ENCODE measurements at regions not wholly inside any gene's neighbourhood (a gene's known extent, or its start where the extent isn't known, plus 50 kb on each side); places are given as distances from the start of the nearest gene placed in this dataset.
A peak's percentile ranks its signal among the peaks of the same experiment; 100 is the strongest.

GRCh38 chr13:72141855-72142519 lies 275.0 kb upstream of the DACH1 start:
- Histone ChIP-seq H3K36me3 (no peaks in the 10 kb centered on the region), H3K4me2 (no peak overlapping the region), H3K79me2 (ENCODE audit: low read depth) (no peaks in the 10 kb centered on the region), H4K20me1 (ENCODE audit: low read depth) (no peaks in the 10 kb centered on the region), H3K9me3 (ENCODE audit: low read depth) (no peaks in the 10 kb centered on the region), H3K9ac (no peak overlapping the region), H3K4me1 (peaks cover 7% of the 10 kb centered on the region), H3K27ac (no peak overlapping the region), H3F3A (ENCODE audit: low read depth) (no peaks in the 10 kb centered on the region), H2AFZ (replicated peaks) (peak overlapping the region; percentile 23), H3K4me3 (no peak overlapping the region), H3K27me3 (no peaks in the 10 kb centered on the region)
- Mint-ChIP-seq H3K36me3 (no peaks in the 10 kb centered on the region), H3K9me3 (no peaks in the 10 kb centered on the region), H3K27ac (no peak overlapping the region), H3K4me3 (no peak overlapping the region), H3K27me3 (ENCODE audit: insufficient read depth, low read depth) (no peaks in the 10 kb centered on the region), H3K4me1 (no peaks in the 10 kb centered on the region)
- DNase-seq (ENCODE audit: low spot score) = no peak
- TF ChIP-seq EZH2 (IDR thresholded peaks at IDR 0.05) (no peak), EZH2phosphoT487 (IDR thresholded peaks at IDR 0.05) (no peak), CTCF (IDR thresholded peaks at IDR 0.05) (no peak)

GRCh38 chr13:72139192-72139591 lies 272.2 kb upstream of the DACH1 start:
- H3K9ac ChIP-seq = no peak overlapping the region
- H3K27ac Mint-ChIP-seq = no peak overlapping the region
- no peaks in the 10 kb centered on the region for H3K4me1 Mint-ChIP-seq
- no peaks in the 10 kb centered on the region for H3K9me3 ChIP-seq (ENCODE audit: low read depth)
- no peak overlapping the region for H3K4me3 ChIP-seq
- no peak overlapping the region for H2AFZ ChIP-seq (replicated peaks)
- H3K4me2 ChIP-seq = no peak overlapping the region
- no peak for TF ChIP-seq CTCF (IDR thresholded peaks at IDR 0.05)
- no peak for TF ChIP-seq EZH2 (IDR thresholded peaks at IDR 0.05)
- TF ChIP-seq EZH2phosphoT487 (IDR thresholded peaks at IDR 0.05) = no peak
- no peaks in the 10 kb centered on the region for H3K36me3 ChIP-seq
- no peaks in the 10 kb centered on the region for H3K36me3 Mint-ChIP-seq
- no peaks in the 10 kb centered on the region for H3K27me3 Mint-ChIP-seq (ENCODE audit: insufficient read depth, low read depth)
- H3K27ac ChIP-seq = no peak overlapping the region
- no peaks in the 10 kb centered on the region for H3K9me3 Mint-ChIP-seq
- H3K4me3 Mint-ChIP-seq = no peak overlapping the region
- no peaks in the 10 kb centered on the region for H4K20me1 ChIP-seq (ENCODE audit: low read depth)
- H3K4me1 ChIP-seq = peaks cover 7% of the 10 kb centered on the region
- H3K27me3 ChIP-seq = no peaks in the 10 kb centered on the region
- no peaks in the 10 kb centered on the region for H3K79me2 ChIP-seq (ENCODE audit: low read depth)
- H3F3A ChIP-seq (ENCODE audit: low read depth) = no peaks in the 10 kb centered on the region
- DNase-seq (ENCODE audit: low spot score) = no peak

GRCh38 chr13:72132075-72132474 lies 265.1 kb upstream of the DACH1 start:
- Histone ChIP-seq H2AFZ (replicated peaks) (no peak overlapping the region), H4K20me1 (ENCODE audit: low read depth) (no peaks in the 10 kb centered on the region), H3K9ac (no peak overlapping the region), H3K79me2 (ENCODE audit: low read depth) (no peaks in the 10 kb centered on the region), H3F3A (ENCODE audit: low read depth) (no peaks in the 10 kb centered on the region), H3K27ac (no peak overlapping the region), H3K4me3 (no peak overlapping the region), H3K4me2 (no peak overlapping the region), H3K27me3 (no peaks in the 10 kb centered on the region), H3K36me3 (no peaks in the 10 kb centered on the region), H3K9me3 (ENCODE audit: low read depth) (no peaks in the 10 kb centered on the region), H3K4me1 (peaks cover 4% of the 10 kb centered on the region)
- no peak overlapping the region for H3K27ac Mint-ChIP-seq
- H3K4me1 Mint-ChIP-seq = no peaks in the 10 kb centered on the region
- no peak overlapping the region for H3K4me3 Mint-ChIP-seq
- TF ChIP-seq EZH2 (IDR thresholded peaks at IDR 0.05) (no peak), EZH2phosphoT487 (IDR thresholded peaks at IDR 0.05) (no peak), CTCF (IDR thresholded peaks at IDR 0.05) (no peak)
- no peak for DNase-seq (ENCODE audit: low spot score)
- no peaks in the 10 kb centered on the region for H3K9me3 Mint-ChIP-seq
- H3K27me3 Mint-ChIP-seq (ENCODE audit: insufficient read depth, low read depth) = peaks cover 2% of the 10 kb centered on the region
- no peaks in the 10 kb centered on the region for H3K36me3 Mint-ChIP-seq
